H1 (cell line): ENCODE measurements at regions not wholly inside any gene's neighbourhood (a gene's known extent, or its start where the extent isn't known, plus 50 kb on each side); places are given as distances from the start of the nearest gene placed in this dataset.

Experiments
- CTCF ChIA-PET: fragments of 300-600 bp; sonication (Branson Sonifier 250); formaldehyde crosslinking; loops from one replicate; lab custom pipeline; 2021; ENCODE audit not compliant: partially characterized antibody; lab: Charles Lee
- POLR2A ChIA-PET: fragments of 300-600 bp; sonication (Branson Sonifier 250); formaldehyde crosslinking; loops from one replicate; lab custom pipeline; 2021; ENCODE audit warnings: inconsistent platforms; ENCODE audit not compliant: partially characterized antibody; lab: Charles Lee
- DNase-seq, 2 experiments: peaks; one replicate each; pipeline versions ENCODE4 v3.0.0 to v3.0.0-alpha.2; 2010 to 2022; ENCODE audit warnings: low spot score in 2 of 2, low read depth in 1 of 2, mixed read lengths in 1 of 2
- FAIRE-seq: peaks from 2 replicates; lab custom pipeline; 2011; peaks lifted over from hg19 to GRCh38; lab: Jason Lieb, UNC
- H2AFZ ChIP-seq: 2 replicates; pipeline ENCODE4 v1.8.1; 2012; ENCODE audit warnings: low read length, inconsistent platforms
- H2AK5ac ChIP-seq: 2 replicates; pipeline ENCODE4 v1.6.1; 2013; ENCODE audit warnings: low read depth, low read length
- H2BK120ac ChIP-seq: replicated peaks from 2 replicates; pipeline ENCODE3; 2013; ENCODE audit warnings: low read depth, low read length, inconsistent platforms
- H2BK12ac ChIP-seq: 2 replicates; pipeline ENCODE4 v1.6.1; 2013; ENCODE audit warnings: low read depth, low read length
- H2BK15ac ChIP-seq: 2 replicates; pipeline ENCODE4 v1.6.1; 2013; ENCODE audit warnings: low read length
- H2BK20ac ChIP-seq: 2 replicates; pipeline ENCODE4 v1.6.1; 2013; ENCODE audit warnings: low read length
- H2BK5ac ChIP-seq: 2 replicates; pipeline ENCODE4 v1.6.1; 2013; ENCODE audit warnings: low read depth, low read length
- H3K14ac ChIP-seq: 2 replicates; pipeline ENCODE4 v1.6.1; 2013; ENCODE audit warnings: inconsistent platforms; ENCODE audit not compliant: insufficient read length
- H3K18ac ChIP-seq: 2 replicates; pipeline ENCODE4 v1.6.1; 2013; ENCODE audit warnings: low read length; ENCODE audit errors: extremely low read depth
- H3K23ac ChIP-seq: 2 replicates; pipeline ENCODE4 v1.6.1; 2013; ENCODE audit warnings: inconsistent platforms; ENCODE audit not compliant: insufficient read length
- H3K23me2 ChIP-seq: 2 replicates; pipeline ENCODE4 v1.6.1; 2013; ENCODE audit warnings: low read depth, low read length
- H3K27ac ChIP-seq: 2 replicates; pipeline ENCODE4 v1.6.1; 2011; ENCODE audit warnings: low read depth, low read length, inconsistent platforms
- H3K27me3 ChIP-seq, 4 experiments: replicated peaks in 1 of 4; 1 replicate in 1 of 4; 2 replicates in 3 of 4; pipeline versions ENCODE4 v1.6.1 to v1.8.1; 2011 to 2013; ENCODE audit warnings: low read length in 3 of 4, mild to moderate bottlenecking in 3 of 4, inconsistent platforms in 2 of 4, mixed read lengths in 2 of 4, moderate library complexity in 1 of 4; ENCODE audit not compliant: control insufficient read depth in 3 of 4, insufficient read depth in 3 of 4; ENCODE audit errors: extremely low read depth in 1 of 4
- H3K36me3 ChIP-seq, 4 experiments: 2 replicates each; pipeline versions ENCODE4 v1.6.1 to v1.8.1; 2011 to 2013; ENCODE audit warnings: mild to moderate bottlenecking in 4 of 4, low read length in 3 of 4, moderate library complexity in 2 of 4, control low read depth in 1 of 4, inconsistent platforms in 1 of 4; ENCODE audit not compliant: insufficient read depth in 4 of 4, control insufficient read depth in 2 of 4
- H3K4ac ChIP-seq: replicated peaks from 2 replicates; pipeline ENCODE3; 2013; ENCODE audit warnings: low read length, low read depth, mixed read lengths, inconsistent platforms; ENCODE audit not compliant: insufficient read length
- H3K4me1 ChIP-seq, 4 experiments: replicated peaks in 1 of 4; 1 replicate in 1 of 4; 2 replicates in 3 of 4; pipeline versions ENCODE4 v1.6.1 to v1.8.1; 2011 to 2013; ENCODE audit warnings: low read length in 3 of 4, inconsistent platforms in 2 of 4, mixed read lengths in 1 of 4; ENCODE audit not compliant: insufficient read depth in 4 of 4, control insufficient read depth in 3 of 4
- H3K4me2 ChIP-seq, 2 experiments: 2 replicates each; pipeline versions ENCODE4 v1.6.1 to v1.8.1; 2011 to 2013; ENCODE audit warnings: low read depth in 2 of 2, low read length in 2 of 2, control low read depth in 1 of 2, inconsistent platforms in 1 of 2, mild to moderate bottlenecking in 1 of 2; ENCODE audit not compliant: insufficient read depth in 1 of 2
- H3K4me3 ChIP-seq, 4 experiments: fragments of 200-600, 300-600 bp in 1 of 4; sonication (generic), shearing (Covaris generic), sonication (Bioruptor Twin) in 1 of 4; 2 replicates each; pipeline versions ENCODE4 v1.5.1 to v1.8.1; 2011 to 2016; ENCODE audit warnings: low read length in 4 of 4, low read depth in 3 of 4, control low read depth in 2 of 4, inconsistent platforms in 2 of 4, mild to moderate bottlenecking in 2 of 4, mixed read lengths in 1 of 4, moderate library complexity in 1 of 4; ENCODE audit not compliant: insufficient read depth in 2 of 4; ENCODE audit errors: extremely low read depth in 1 of 4
- H3K56ac ChIP-seq: replicated peaks from 2 replicates; pipeline ENCODE3; 2013; ENCODE audit warnings: low read depth, mild to moderate bottlenecking, mixed read lengths, low read length, inconsistent platforms; ENCODE audit not compliant: insufficient read length
- H3K79me1 ChIP-seq: 2 replicates; pipeline ENCODE4 v1.6.1; 2013; ENCODE audit warnings: low read depth, low read length, control low read depth
- H3K79me2 ChIP-seq, 2 experiments: 2 replicates each; pipeline versions ENCODE4 v1.6.1 to v1.8.1; 2012 to 2013; ENCODE audit warnings: low read length in 2 of 2, mild to moderate bottlenecking in 2 of 2, inconsistent platforms in 1 of 2; ENCODE audit not compliant: insufficient read depth in 2 of 2, control insufficient read depth in 1 of 2
- H3K9ac ChIP-seq, 4 experiments: replicated peaks in 1 of 4; 1 replicate in 1 of 4; 2 replicates in 3 of 4; pipeline versions ENCODE4 v1.6.1 to v1.8.1; 2011 to 2013; ENCODE audit warnings: low read depth in 3 of 4, low read length in 3 of 4, control low read depth in 2 of 4, mild to moderate bottlenecking in 2 of 4, moderate library complexity in 2 of 4, inconsistent platforms in 1 of 4; ENCODE audit errors: extremely low read depth in 1 of 4
- H3K9me3 ChIP-seq, 2 experiments: 2 replicates each; pipeline versions ENCODE4 v1.6.1 to v1.8.1; 2012 to 2013; ENCODE audit warnings: mild to moderate bottlenecking in 2 of 2, moderate library complexity in 2 of 2, control low read depth in 1 of 2, inconsistent platforms in 1 of 2, low read depth in 1 of 2, low read length in 1 of 2, mixed read lengths in 1 of 2; ENCODE audit not compliant: insufficient read depth in 2 of 2
- H4K20me1 ChIP-seq, 2 experiments: replicated peaks in 1 of 2; 2 replicates each; pipeline versions ENCODE3 to v1.8.1; 2011 to 2013; ENCODE audit warnings: inconsistent platforms in 2 of 2, low read length in 2 of 2, mild to moderate bottlenecking in 1 of 2; ENCODE audit not compliant: insufficient read depth in 2 of 2, control insufficient read depth in 1 of 2
- H4K5ac ChIP-seq: 2 replicates; pipeline ENCODE4 v1.6.1; 2013; ENCODE audit warnings: low read length, low read depth, mixed read lengths, inconsistent platforms; ENCODE audit not compliant: insufficient read length
- H4K8ac ChIP-seq: 2 replicates; pipeline ENCODE4 v1.8.0; 2013; ENCODE audit warnings: mild to moderate bottlenecking, moderate library complexity, low read length, inconsistent platforms; ENCODE audit not compliant: insufficient read depth; ENCODE audit errors: extremely low read depth
- H4K91ac ChIP-seq: replicated peaks from 2 replicates; pipeline ENCODE3; 2013; ENCODE audit warnings: low read length, mixed read lengths, inconsistent platforms; ENCODE audit not compliant: insufficient read length
- CEBPB ChIP-seq: IDR thresholded peaks from 2 replicates; pipeline ENCODE4 v1.6.1; 2012; ENCODE audit warnings: low read depth, low read length
- EZH2 ChIP-seq: fragments of 200-600 bp; sonication (generic); IDR thresholded peaks from 2 replicates; pipeline ENCODE4 v1.7.1; 2012; ENCODE audit warnings: low read depth, mild to moderate bottlenecking, moderate library complexity, low read length, inconsistent platforms; ENCODE audit not compliant: severe bottlenecking
- NRF1 ChIP-seq: IDR thresholded peaks from 2 replicates; pipeline ENCODE4 v1.6.1; 2011; ENCODE audit warnings: mild to moderate bottlenecking, low read depth, low read length, improper control_type of control experiment
- SP4 ChIP-seq: IDR thresholded peaks from 2 replicates; pipeline ENCODE4 v1.6.1; 2012; ENCODE audit warnings: low read length, inconsistent platforms
- TAF1 ChIP-seq: IDR thresholded peaks from 2 replicates; pipeline ENCODE4 v1.6.1; 2011; ENCODE audit warnings: mild to moderate bottlenecking, low read depth, low read length
- WGBS, 2 experiments: shearing (Covaris generic) in 1 of 2; methylation state at CpG; one replicate each; pipeline versions ENCODE4 v1.1.6 to v1.1.7; 2013 to 2015; ENCODE audit warnings: low lambda C conversion rate in 2 of 2, mixed read lengths in 2 of 2, inconsistent platforms in 1 of 2, low coverage in 1 of 2, missing lambda C conversion rate in 1 of 2; ENCODE audit not compliant: insufficient replicate concordance in 2 of 2, insufficient coverage in 1 of 2, insufficient read length in 1 of 2; ENCODE audit errors: extremely low coverage in 1 of 2, missing lambda C conversion rate in 1 of 2; 5-methylcytosine and 5-hydroxymethylcytosine counted together

GRCh38 chr2:207478572-207478971 lies 51.2 kb upstream of the CREB1 start:
- Histone ChIP-seq H3K56ac (no peak overlapping the region), H3K9me3 (no peaks in the 10 kb centered on the region), H3K23me2 (no peaks in the 10 kb centered on the region), H2AFZ (no peak overlapping the region), H2BK20ac (no peak overlapping the region), H2BK15ac (no peak overlapping the region), H2AK5ac (no peak overlapping the region), H3K27me3 (no peaks in the 10 kb centered on the region), H3K4me3 (no peak overlapping the region), H3K18ac (no peak overlapping the region), H3K14ac (no peak overlapping the region), H3K27ac (no peak overlapping the region), H3K4me2 (no peak overlapping the region), H3K79me2 (no peaks in the 10 kb centered on the region), H2BK120ac (no peak overlapping the region), H3K23ac (no peak overlapping the region), H2BK12ac (no peak overlapping the region), H3K9ac (no peak overlapping the region), H4K91ac (no peak overlapping the region), H2BK5ac (no peak overlapping the region), H4K5ac (no peak overlapping the region), H4K20me1 (no peaks in the 10 kb centered on the region), H3K4ac (no peak overlapping the region), H3K79me1 (no peaks in the 10 kb centered on the region), H3K4me1 (peaks cover 0 to 13% (median 4%) of the 10 kb centered on the region in 4 experiments; a peak in 3 of 7 replicates), H3K36me3 (no peaks in the 10 kb centered on the region), H4K8ac (no peak overlapping the region)
- TF ChIP-seq EZH2 = no peak
- TF ChIP-seq SP4 = no peak
- no peak for TF ChIP-seq NRF1
- no peak for TF ChIP-seq CEBPB
- TF ChIP-seq TAF1 = no peak
- 81% methylated on average over 3 of the region's 3 CpGs; no CpG with 5 or more reads in 1 of the 2 experiments for WGBS, 2 experiments
- ChIA-PET POLR2A (no interaction called here), CTCF (no interaction called here)
- FAIRE-seq = no peak
- no peak for DNase-seq
